HG02981 (cell line): ENCODE measurements at regions not wholly inside any gene's neighbourhood (a gene's known extent, or its start where the extent isn't known, plus 50 kb on each side); places are given as distances from the start of the nearest gene placed in this dataset.

Source experiments
- ATAC-seq: cut with Tn5 transposase; IDR thresholded peaks from one replicate; pipeline ENCODE4 v1.9.1; 2021; ENCODE audit warnings: mild to moderate bottlenecking, moderate library complexity; ENCODE audit not compliant: unreplicated experiment

- ATAC-seq = no peak
Observed at GRCh38 chr13:31675440-31675953, 63.8 kb upstream of the RXFP2 start.

- no peak for ATAC-seq
Observed at GRCh38 chr13:31681133-31681532, 58.2 kb upstream of the RXFP2 start.

- ATAC-seq = no peak
Observed at GRCh38 chr13:31684466-31684865, 54.9 kb upstream of the RXFP2 start.

GRCh38 chr13:31686670-31687425 lies 52.5 kb upstream of the RXFP2 start:
- no peak for ATAC-seq
